GM04504 (cell line): ENCODE measurements at regions not wholly inside any gene's neighbourhood (a gene's known extent, or its start where the extent isn't known, plus 50 kb on each side); places are given as distances from the start of the nearest gene placed in this dataset.

Experiments used
- DNase-seq: peaks from one replicate; pipeline ENCODE4 v3.0.0-alpha.2; 2012; ENCODE audit warnings: low read depth

GRCh38 chr3:43866529-43867353 lies 176.0 kb downstream of the ABHD5 start:
- DNase-seq = peak; percentile 82

- DNase-seq = peak; percentile 84
These were observed 176.8 kb downstream of the ABHD5 start for GRCh38 chr3:43867436-43868072.

GRCh38 chr3:43869491-43869890 lies 178.8 kb downstream of the ABHD5 start:
- no peak for DNase-seq

- DNase-seq = peak; percentile 40
These were observed 179.4 kb downstream of the ABHD5 start for GRCh38 chr3:43870120-43870519.

GRCh38 chr3:43870844-43871626 lies 180.3 kb downstream of the ABHD5 start:
- DNase-seq = no peak

GRCh38 chr3:43871627-43872245 lies 181.0 kb downstream of the ABHD5 start:
- no peak for DNase-seq

- DNase-seq = peak; percentile 79
These were observed 181.6 kb downstream of the ABHD5 start for GRCh38 chr3:43872301-43872700.

GRCh38 chr3:43872901-43873300 lies 182.2 kb downstream of the ABHD5 start:
- DNase-seq = no peak

GRCh38 chr3:43873723-43874122 lies 183.0 kb downstream of the ABHD5 start:
- DNase-seq = no peak

- no peak for DNase-seq
These were observed 183.6 kb downstream of the ABHD5 start for GRCh38 chr3:43874290-43874689.

- no peak for DNase-seq
These were observed 184.0 kb downstream of the ABHD5 start for GRCh38 chr3:43874731-43875130.

GRCh38 chr3:43876648-43877047 lies 185.9 kb downstream of the ABHD5 start:
- DNase-seq = no peak

- DNase-seq = no peak
These were observed 188.4 kb downstream of the ABHD5 start for GRCh38 chr3:43879166-43879565.

GRCh38 chr3:43882976-43883680 lies 192.4 kb downstream of the ABHD5 start:
- no peak for DNase-seq

- DNase-seq = no peak
These were observed 193.1 kb downstream of the ABHD5 start for GRCh38 chr3:43883729-43884396.

- no peak for DNase-seq
These were observed 193.8 kb downstream of the ABHD5 start for GRCh38 chr3:43884581-43884980.

GRCh38 chr3:43885908-43886618 lies 195.3 kb downstream of the ABHD5 start:
- DNase-seq = no peak

GRCh38 chr3:43892061-43892460 lies 201.3 kb downstream of the ABHD5 start:
- no peak for DNase-seq

GRCh38 chr3:43892526-43892925 lies 201.8 kb downstream of the ABHD5 start:
- DNase-seq = no peak

- no peak for DNase-seq
These were observed 203.0 kb downstream of the ABHD5 start for GRCh38 chr3:43893727-43894126.
